GM21576 (cell line): ENCODE measurements at regions not wholly inside any gene's neighbourhood (a gene's known extent, or its start where the extent isn't known, plus 50 kb on each side); places are given as distances from the start of the nearest gene placed in this dataset.

Experiments used
- ATAC-seq: cut with Tn5 transposase; IDR thresholded peaks from one replicate; pipeline ENCODE4 v1.9.1; 2021; ENCODE audit warnings: mild to moderate bottlenecking, moderate library complexity; ENCODE audit not compliant: unreplicated experiment

DNA sequence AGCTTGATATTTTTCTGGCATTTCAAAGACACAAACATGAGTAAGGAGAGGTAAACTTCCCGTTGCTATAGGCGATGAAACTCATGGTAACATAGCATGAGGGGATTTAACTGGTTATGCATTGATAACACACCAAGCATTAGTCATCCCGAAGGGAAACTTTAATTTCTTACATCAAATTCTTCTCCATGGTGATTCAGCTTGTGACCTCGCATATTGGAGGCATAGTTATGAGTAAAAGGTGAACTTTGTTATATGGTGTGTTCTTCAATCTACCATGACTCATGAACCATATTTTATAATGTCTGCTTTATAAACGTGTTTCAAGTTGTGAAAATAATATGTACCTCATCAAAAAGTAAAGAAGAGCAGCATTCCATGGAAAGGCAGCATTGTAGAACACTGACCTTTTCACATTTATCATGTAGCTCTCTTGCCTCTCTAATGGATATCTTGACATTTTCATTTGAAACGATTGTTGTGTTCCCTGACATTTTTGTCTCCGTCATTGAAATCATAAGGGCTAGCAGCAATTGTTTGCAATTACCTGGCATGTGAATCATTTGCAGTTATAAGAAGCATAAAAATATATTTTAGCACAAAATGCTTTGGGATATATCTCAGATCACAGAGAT is 491.8 kb downstream of the ANXA1 start:
- ATAC-seq, result no peak

DNA sequence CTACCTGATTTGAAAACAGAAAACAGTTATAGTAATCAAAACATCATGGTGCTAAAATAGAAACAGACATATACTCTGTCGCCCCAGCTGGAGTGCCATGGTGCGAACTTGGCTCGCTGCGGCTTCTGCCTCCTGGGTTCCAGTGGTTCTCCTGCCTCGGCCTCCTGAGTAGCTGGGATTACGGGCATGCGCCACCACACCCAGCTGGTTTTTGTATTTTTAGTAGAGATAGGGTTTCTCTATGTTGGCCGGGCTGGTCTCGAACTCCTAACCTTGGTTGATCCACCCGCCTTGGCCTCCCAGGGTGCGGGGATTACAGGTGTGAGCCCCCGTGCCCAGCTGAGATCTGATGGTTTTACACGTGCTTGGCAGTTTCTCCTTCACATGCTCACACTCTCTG is 495.9 kb downstream of the ANXA1 start:
- no peak for ATAC-seq

DNA sequence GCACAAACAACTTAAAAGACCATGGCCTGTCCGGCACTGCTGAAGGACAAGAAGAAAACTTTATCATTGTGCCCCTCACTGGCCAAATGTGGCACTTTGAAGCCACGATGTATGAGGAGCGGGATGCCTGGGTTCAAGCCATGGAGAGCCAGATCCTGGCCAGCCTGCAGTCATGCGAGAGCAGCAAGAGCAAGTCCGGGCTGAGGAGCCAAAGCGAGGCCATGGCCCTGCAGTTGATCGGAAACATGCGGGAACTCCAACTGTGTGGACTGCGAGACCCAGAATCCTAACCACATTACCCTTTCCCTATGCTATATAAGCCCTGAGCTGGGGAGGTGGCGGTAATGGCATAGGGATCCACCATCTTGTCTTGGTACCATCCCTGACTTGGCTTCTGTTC is 497.9 kb downstream of the ANXA1 start:
- ATAC-seq, result no peak

DNA sequence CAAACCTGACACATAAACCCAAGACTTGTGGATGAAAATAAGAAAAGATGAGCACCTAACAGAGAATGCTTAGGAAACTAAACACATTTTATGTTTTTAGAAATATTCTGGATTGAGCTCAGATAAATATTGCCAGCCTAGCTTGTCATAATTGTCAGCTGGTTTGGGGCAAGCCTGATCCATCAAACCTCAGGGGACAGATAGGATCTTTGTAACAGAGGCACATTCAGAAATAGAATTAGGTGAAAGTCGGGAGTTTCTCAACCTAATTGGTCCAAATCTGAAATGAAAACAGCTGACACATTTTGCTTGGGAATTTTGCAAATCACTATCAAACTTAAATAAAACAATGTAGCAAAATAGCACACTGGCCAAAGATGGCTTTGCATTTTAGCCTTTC is 503.7 kb downstream of the ANXA1 start:
- ATAC-seq, result no peak

DNA sequence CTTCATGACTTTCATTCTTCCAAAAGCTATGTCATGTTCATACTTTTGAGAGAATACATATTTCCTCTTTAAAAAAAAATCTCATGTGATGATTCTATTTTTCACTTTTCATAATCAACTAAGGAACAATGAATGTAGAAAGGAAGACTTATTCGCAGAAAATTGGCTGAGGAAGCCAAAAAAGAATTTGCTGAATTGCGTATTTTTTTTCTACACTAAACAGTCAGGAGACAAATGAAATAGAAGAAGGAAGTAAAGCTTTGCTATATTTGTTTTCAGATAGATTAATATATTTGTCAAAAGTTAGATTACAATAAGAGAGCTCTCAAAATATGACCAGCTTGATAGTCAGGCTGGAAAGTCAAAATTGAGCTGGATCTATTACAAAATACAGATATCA is 504.2 kb downstream of the ANXA1 start:
- ATAC-seq, result no peak

DNA sequence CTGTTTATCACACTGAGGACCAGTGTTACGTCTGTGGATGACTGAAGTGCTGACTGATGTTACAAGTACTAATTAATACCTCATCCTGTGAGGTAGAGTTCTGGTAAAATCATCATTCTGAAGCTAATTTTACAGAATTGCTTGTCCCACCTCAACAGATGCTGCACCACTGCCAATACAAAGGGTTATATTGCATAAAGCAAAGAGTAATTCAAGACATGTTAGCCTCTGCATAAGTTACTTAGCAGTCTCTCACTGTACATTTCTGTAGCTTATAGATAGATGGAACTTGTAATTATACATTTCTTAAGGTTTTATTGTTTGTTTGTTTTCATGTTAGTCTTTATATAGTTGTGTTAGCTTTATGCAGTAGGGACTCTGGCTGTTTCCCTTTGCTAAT is 513.6 kb downstream of the ANXA1 start:
- no peak for ATAC-seq

DNA sequence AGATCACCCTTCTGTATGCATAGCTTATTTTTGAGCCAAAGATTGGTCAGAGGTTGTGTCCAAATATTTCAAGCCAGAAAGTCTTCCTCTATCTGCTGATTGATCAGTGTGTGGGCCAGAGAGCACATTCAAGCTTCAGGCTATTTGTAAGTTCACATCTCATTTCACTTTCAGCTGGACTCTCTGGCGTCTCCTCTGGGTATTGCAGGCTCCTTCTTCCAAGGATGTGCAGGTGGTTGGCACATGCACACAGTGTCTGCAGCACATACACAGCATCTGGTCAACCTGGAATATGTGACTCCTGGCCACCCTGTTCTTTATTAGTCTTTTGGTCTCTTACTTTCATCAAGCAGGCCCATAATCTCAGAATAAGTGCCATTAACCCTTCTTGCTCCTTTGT is 516.1 kb downstream of the ANXA1 start:
- no peak for ATAC-seq

DNA sequence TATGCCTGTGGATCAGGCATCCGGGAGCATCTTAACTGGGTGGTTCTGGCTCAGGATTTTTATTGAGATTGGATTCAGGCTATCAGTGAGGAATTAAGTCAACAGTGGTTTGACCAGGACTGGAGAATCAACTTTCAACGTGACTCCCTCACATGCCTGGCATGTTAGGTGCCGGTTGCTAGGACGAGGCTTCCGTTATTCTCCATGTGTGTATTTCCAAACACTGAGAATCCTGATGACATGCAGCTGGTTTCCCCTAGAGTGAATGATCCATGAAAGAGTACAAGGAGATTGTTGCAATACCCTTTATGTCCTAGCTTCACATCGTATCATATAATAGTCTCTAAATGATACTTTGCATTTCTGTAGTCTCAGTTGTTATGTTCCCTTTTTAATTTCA is 529.2 kb downstream of the ANXA1 start:
- no peak for ATAC-seq

DNA sequence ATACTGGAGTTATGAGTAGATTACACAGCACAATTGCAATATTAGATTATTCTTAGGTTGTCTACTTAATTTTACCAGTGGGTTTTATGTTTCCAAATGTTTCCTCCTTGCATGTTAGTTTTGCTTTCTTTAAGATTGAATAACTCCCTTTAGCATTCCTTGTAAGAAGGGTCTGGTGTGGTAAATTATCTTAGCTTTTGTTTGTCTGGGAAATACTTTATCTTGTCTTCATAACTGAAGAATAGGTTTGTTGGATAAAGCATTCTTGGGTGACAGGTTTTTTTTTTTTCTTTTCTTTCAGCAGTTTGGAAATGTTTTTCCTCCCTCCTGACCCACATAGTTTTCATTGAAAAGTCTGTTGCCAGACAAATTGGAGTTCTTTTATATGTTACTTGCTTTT is 531.1 kb downstream of the ANXA1 start:
- ATAC-seq, result no peak

DNA sequence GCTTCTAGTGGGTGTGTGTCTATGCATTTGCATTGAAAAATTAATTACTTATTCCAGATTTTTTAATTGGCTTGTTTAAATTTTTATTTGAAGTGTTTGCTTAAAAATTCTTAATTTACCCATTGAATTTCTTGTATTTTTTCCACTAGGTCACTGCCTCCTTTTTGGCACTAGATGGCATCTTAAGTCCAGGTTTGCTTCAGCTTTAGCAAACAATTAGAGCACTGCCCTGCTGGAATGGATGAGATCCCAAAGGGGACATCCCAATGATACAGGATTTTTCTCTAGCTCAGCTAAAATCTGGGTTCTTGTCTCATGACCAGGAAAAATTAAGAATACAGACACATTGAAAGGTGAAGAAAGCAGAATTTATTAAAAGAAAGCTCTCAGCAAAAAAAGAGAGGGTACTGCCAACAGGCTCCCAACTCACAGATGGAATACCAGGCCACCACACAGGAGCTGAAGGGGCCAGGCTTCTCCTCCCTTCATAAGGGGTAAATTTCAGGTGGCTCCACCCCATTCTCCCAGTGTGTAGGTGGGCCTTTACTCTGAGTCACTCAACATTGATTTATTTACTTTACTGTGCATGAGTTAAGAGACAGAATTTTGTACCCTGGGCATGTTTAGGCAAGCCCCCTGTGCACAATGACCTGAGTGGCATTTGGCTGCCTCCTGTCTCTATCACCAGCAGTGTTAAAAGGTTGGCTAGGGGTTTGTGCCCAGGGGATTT is 532.4 kb downstream of the ANXA1 start:
- ATAC-seq, result peak; percentile 57

DNA sequence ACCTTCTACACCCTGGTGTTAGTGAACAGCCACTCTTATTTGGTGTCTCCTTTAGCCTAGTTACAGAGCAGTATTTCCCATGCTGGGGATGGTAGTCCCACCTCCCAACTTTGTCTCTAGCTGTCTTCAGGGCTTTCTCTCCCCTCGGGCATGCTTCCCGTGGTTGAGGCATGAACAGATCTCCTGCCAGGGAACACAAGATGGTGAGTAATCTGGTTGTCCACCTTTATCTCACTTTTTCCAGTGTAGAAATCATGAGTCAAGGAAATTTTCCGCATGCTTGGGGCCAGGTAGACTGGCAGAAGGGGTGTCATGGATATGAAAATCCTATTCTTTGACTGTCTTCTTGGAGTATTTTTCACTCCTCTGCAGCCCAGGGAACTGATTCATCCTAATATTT is 532.9 kb downstream of the ANXA1 start:
- ATAC-seq, result peak; percentile 11

DNA sequence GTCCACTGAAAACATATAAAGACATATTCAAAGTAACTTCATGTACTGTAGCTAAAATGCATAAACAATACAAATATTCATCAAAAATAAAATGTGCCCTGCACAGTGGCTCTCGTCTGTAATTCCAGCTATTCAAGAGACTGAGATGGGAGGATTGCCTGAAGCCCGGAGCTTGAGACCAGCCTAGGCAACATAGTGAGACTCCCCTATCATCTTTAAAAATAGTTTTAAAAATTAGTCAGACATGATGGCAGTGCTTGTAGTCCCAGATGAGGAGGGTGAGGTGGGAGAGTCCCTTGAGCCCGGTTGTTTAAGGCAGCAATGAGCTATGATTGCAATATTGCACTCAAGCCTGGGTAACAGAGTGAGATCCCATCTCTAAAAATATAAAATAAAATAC is 534.1 kb downstream of the ANXA1 start:
- no peak for ATAC-seq

DNA sequence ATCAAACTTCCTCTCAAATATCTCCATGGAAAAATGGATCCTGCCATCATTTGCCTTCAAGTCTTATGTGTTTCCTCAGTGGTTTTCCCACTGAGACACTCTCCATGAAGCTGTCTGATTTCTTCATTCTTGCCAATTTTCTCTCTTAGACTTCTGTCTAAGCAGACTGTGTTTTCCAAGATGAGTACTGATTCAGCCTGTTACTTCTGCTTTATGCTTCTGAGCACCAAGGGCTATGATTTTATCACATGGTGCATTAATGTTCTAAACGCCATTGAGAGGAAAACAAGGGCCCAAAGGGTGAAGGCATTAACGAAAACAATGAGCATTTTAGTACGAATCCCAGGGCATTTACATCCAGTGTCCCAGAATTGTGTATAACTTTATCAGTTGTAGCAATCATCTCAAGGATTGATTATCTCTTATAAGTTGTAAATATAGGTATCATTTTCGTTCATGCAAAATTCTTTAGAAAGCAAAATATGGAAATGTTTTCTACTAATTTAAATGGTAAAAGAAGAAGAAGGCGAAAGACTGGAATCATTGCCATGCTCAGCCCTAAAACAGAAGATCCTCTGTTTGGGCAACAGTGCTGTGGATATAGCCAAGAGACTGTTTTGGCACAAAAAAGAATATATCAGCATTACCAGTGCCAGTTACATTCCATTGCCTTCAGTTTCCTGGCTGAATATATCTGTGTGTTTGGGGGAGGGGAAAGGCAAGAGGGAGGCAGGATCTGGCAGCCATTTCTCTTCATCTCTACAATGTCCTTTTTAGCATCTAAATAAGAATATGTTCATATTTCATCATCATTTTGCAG is 537.6 kb downstream of the ANXA1 start:
- no peak for ATAC-seq

DNA sequence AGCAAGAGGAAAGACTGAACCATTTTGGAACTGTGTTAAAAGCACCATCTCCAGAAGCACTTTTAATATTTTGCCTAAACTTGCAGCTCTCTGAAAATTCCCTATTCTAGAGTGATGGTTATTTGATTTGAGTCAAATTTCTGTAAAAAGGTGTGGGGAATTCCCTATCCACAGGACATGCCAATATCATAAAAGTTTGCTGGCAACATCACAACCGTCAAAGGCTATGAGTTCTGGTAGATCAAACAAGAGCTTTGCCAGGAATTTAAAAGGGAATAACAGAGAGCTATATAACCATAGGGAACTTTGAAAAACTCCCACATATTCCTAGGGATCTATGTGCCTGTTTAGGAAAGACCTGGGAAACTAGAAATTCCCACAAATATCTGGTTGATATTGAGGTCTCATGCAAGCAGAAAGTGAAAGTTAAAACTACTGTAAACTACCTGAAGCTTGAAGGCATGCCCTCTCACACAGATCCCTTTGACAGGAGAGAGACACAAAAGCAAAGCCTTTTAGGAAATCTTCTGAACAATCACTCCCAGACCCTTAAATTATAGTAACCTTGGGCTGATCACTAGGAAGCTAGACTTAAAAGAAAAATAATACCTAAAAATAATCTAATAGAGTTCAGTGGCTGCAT is 549.9 kb downstream of the ANXA1 start:
- ATAC-seq, result no peak

DNA sequence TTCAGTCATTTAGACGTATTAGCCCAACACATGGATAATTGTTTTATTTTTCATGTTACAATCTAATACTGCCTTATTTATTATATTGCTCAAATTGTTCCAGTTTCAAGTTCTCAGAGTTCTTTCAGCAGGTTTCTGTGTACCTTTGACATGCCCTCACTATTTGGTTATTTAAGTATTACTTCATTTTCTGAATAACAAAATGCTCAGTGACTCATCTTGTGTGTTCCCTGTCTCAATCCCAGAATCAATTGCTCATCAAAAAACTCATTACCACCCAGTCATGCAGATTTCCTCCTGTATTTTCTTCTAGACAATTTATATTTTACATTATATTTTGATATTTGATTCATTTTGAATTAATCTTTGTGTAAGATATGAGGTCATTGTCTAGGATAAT is 562.6 kb downstream of the ANXA1 start:
- ATAC-seq, result no peak

DNA sequence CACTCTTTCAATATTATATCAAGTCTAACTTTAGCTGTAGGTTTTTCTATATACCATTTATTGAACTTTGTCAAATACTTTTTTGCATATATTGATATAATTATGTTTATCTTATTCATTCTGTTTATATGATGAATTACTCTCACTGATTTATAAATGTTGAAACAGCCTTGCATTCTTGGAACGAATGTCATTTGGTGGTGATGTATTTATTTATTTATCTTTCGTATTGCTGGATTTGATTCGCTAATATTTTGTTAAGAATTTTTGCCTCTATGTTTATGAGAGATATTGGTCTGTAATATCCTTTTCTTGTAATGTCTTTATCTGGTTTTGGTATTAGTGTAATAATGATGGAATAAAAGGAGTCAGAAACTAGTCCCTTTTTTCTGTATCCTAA is 563.9 kb downstream of the ANXA1 start:
- ATAC-seq, result no peak

DNA sequence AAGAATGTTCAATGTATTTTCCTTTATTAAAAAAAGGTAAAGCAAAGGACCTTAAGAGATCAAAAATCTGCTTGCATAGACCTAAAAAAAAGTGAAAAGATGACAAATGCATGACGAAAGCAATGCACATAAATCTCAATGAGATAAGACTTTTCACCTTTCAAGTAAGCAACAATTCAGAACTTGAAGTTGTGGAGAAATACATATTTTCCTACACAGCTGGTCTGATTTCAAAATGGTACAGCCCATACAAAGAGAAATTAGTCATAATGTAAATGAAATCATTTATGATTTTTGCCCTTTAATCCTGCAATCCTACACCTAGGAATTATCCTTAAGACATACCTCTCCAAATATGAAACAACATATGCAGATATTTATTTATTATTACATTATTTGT is 568.0 kb downstream of the ANXA1 start:
- ATAC-seq, result no peak

DNA sequence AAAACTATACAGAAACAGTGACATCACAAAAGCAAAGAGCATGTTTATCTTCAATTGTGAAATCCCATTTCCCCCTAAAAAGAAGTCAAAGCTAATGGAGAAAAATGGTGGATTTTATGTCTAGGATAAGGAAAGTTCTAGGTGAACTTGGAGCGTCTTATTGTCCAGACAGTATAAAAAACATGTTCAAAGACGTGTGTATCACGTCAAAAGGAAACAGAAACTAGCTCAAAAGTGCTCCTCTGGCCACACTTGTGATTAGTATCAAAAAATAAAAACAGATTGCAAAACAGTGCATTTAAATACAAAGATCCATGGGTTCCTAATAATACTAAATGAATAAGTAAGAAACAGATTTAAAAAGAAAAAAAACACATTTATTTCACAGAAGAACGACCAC is 568.9 kb downstream of the ANXA1 start:
- no peak for ATAC-seq

DNA sequence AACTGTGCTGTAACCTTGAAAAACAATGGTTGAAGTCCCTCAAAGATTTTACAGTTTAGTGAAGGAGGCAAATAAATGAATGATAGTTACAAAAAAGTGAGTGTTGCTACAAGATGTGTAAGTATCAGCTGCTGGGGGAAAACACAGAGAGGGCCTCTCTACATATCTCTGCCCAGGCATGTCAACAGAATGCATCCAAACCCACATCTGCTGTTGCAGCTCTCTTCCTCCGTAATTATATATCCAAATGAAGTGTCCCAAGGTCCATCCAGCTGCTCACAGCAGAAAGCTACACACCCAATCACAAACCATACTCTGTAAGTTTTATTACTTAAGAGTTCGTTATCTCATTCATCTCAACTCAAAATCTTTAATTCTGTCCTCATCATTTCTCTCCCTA is 584.6 kb downstream of the ANXA1 start:
- no peak for ATAC-seq

DNA sequence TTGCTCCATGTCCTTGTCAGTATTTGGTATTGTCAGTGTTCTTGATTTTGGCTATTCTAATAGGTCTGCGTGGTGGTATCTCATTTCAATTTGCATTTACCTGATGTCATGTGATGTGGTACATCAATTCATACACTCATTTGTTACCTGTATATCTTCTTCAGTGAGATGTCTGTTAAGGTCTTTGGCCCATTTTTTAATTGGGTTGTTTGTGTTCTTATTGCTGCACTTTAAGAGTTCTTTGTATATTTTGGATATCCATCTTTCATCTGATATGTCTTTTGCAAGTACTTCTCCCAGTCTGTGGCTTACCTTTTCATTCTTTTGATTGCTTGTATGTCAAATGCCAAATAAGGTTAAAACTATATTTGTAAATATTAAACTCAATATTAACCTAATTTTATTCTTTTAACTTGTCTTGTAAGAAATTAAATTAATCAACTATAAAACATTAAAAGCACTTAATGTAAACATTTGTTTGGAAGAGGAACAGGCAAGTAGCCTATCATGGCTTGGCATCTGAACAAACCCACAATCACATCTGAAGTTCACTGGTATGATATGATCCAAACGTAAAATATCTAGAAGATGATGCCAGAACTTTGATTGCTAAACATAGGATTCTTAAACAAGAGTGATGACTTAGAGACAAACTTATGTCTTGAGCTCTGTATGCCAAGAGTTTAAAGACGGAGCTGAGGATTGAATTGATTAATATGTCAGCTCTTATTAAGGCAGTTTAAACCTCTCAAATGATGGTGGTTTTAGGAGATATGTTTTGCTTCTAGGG is 587.3 kb downstream of the ANXA1 start:
- ATAC-seq, result no peak

DNA sequence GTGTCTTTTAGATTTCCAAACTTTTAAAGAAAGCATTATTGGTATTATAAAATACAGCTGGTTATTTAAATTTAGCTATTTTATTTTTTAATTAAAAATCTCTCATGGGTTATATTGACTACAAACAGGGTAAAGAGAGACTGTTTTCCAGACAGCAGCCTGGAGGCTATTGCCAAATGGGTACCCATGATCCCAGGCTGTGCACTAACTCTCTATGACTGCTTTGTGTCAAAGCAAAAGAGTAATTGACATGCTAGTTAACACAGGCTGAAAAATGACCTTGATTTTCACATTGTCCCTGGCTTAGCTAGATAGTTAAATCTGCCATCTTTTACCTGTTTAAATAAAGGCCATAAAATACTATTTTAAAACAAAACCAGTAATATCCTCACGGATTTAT is 589.7 kb downstream of the ANXA1 start:
- ATAC-seq, result no peak
